Femur (tissue), 1 donor: ENCODE measurements at regions not wholly inside any gene's neighbourhood (a gene's known extent, or its start where the extent isn't known, plus 50 kb on each side); places are given as distances from the start of the nearest gene placed in this dataset.
"Not testable (repeated sequence)": the region's sequence is repeated elsewhere in the genome, so short reads cannot be mapped to it uniquely, and the experiment has no call there.

Experiments
- DNase-seq: peaks from one replicate; pipeline ENCODE4 v3.0.0-alpha.2; 2017

DNA sequence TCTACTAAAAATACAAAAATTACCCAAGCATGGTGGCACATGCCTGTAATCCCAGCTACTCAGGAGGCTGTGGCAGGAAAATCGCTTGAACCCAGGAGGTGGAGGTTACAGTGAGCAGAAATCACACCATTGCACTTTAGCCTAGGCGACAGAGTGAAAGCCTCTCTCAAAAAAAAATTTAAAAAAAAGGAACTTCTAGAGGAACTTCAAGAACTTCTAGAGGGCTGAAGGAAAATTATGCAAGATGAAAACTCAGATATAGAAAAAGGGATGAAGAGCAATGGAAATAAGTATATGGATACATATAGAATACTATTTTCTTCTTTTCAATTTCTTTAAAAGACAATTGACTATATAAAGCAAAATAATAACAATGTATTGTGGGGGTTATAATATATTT, 51.2 kb upstream of the PRR5 start:
- DNase-seq, result no peak

DNA sequence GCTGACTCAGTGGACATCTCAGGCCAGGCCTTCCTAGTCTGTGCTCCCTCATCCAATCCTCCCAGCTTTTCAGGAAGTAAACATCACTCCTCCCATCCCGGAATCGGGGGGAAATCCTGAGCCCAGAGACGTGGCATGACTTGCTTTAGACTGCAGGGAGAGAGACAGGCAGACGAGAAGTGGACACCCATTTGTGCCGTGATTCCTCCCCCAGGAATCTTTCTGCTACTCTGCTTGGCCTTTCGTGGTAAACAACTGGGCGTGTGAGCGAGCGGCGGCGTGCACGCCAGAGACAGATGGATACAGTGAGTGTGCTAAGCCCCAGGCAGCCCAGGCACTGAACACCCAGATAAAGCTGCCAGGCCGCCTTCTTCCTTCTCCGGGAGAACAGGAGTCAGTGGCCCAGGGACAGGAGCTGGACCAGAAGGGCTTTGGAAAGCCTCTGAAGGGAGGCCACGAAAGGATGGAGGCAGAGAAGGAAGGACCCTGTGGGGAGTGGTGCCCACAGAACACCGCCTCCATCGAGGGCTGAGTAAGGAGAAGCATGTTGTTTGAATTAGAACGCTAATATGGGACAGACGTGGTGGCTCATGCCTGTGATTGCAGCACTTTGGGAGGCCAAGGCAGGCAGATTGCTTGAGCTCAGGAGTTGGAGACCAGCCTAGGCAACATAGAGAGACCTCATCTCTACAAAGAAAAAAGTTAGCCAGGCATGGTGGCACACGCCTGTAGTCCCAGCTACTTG, 53.0 kb upstream of the PRR5 start:
- no peak for DNase-seq

- DNase-seq, result no peak
These were observed 53.8 kb upstream of the PRR5 start for GRCh38 chr22:44648085-44648820.

DNA sequence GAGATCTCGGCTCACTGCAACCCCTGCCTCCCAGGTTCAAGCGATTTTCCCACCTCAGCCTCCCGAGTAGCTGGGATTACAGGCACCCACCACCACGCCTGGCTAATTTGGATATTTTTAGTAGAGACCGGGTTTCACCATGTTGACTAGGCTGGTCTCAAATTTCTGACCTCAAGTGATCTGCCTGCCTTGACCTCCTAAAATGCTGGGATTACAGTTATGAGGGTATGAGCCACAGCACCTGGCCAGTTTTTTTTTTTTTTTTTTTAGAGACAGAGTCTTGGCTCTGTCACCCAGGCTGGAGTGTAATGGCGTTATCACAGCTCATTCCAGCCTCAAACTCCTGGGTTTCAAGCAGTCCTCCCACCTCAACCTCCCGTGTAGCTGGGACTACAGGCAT, 54.9 kb upstream of the PRR5 start:
- no peak for DNase-seq

- DNase-seq, result no peak
These were observed 55.3 kb upstream of the PRR5 start for GRCh38 chr22:44646668-44647067.

GRCh38 chr22:44646141-44646540, 55.9 kb upstream of the PRR5 start:
- DNase-seq, result no peak

DNA sequence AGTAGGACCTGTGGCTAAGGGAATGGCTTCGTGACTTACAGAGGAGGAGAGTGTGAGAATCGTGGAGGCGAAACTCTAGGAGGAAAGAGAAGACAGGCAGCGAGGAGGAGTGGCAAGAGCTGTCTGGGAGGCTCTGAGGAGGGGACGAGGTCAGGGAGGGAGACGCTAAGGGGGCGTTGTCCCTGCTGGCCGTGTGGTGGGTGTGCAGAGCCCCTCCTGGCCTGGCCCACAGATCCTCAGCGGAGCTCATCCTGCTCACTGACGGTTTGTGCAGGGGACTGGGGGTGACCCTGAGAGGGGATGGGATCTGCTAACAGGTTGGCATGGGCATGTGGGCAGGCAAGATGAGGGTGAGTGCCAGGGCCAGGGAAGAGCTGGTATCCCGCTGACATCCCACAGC, 56.5 kb upstream of the PRR5 start:
- DNase-seq, result no peak

DNA sequence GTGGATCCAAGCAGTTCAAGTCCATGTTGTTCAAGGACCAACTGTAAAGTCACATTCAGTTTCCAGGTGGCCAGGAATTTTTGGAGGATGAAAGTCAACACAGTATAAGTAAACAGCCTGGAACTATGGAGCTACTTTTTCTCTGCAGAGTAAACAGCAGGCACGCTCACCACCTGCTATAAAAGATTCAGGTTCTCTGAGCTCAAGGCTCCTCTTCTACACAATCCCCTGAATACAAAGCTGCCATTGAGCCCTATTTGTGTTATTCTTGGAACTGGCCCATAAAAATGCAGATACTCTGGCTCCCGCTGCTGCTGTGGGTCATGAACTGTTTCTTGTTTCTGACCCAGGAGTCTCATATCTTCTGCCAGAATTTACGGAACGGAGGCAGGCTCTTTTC, 56.9 kb upstream of the PRR5 start:
- no peak for DNase-seq

DNA sequence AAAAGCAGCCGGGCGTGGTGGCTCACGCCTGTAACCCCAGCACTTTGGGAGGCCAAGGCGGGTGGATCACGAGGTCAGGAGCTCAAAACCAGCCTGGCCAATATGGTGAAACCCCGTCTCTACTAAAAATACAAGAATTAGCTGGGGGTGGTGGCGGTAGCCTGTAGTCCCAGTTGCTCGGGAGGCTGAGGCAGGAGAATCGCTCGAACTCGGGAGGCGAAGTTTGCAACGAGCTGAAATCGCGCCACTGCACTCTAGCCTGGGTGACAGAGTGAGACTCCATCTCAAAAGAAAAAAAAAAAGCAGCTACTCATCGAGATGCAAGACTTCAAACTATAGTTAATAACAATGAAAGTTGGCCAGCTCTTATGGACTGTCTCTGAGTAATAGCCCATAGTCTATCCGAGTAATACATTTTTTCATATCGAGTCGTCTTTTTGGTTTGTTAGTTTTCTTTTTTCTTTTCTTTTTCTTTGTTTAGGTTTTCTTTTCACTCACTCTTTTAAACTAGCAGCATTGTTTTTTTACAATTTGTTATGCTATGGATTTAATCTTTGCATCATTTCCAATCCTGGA, 58.4 kb upstream of the PRR5 start:
- DNase-seq, result not testable (repeated sequence)

DNA sequence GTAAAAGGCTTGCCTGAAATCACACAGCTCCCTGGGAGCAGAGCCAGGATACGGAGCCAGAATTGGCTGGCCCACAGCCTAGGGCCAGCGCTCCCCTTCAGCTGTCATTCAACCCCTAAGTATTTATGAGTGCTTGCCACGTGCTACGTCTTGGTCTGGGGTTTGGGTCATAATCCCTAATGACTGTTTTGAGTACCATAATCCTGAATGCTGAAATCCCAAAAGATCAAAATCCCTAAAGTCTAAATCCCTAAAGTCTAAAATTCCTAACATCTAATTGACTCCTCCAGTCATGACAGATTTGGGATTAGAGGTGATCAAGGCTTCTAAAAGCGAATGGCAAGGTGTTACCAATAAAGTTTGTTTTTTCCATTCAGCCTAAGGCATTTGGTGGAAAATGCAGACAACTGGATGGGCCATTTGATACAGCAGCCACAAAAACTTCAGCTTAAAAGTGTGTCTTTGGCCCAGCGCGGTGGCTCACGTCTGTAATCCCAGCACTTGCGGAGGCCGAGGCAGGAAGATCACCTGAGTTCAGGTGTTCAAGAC, 59.8 kb upstream of the PRR5 start:
- DNase-seq, result no peak

- DNase-seq, result no peak
These were observed 61.3 kb upstream of the PRR5 start for GRCh38 chr22:44640618-44641155.

- DNase-seq, result peak; percentile 75
These were observed 62.0 kb upstream of the PRR5 start for GRCh38 chr22:44639891-44640617.

DNA sequence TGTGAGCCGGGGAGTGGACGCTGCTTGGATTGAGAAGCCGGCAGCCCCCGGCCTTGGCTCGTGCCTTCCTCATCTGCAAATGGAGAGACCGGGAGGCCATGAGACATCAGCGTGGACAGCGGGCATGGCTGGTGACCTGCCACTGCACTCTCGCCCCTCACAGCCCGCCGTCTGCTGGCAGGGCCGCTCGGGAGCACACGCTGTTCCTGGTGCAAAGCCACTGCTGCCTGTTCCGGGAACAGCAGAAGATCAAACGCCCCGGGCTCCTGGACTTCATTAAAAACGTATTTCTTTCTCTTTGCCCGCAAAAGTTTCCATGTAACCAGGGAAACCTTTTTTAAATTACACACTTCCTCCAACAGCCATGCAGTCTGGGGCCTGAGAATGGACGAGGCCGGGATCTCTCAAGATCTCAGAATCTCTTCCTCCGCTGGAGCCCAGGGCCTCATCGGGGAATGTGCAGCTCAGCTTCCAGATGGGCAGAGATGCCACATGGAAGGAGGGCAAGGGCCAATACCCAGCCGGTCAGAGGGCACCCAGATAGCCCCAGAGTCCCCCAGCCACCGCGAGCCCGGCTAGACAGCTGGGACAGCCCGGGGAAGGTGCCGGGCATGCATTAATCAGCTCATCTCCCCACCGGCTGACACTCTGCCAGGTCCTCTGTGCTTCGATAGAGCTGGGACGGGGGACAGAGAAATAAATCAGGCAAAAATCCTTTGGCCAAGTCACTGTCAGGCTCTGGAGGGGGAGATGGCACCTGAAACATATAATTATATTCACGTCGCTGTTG, 62.8 kb upstream of the PRR5 start:
- DNase-seq, result peak; percentile 87

DNA sequence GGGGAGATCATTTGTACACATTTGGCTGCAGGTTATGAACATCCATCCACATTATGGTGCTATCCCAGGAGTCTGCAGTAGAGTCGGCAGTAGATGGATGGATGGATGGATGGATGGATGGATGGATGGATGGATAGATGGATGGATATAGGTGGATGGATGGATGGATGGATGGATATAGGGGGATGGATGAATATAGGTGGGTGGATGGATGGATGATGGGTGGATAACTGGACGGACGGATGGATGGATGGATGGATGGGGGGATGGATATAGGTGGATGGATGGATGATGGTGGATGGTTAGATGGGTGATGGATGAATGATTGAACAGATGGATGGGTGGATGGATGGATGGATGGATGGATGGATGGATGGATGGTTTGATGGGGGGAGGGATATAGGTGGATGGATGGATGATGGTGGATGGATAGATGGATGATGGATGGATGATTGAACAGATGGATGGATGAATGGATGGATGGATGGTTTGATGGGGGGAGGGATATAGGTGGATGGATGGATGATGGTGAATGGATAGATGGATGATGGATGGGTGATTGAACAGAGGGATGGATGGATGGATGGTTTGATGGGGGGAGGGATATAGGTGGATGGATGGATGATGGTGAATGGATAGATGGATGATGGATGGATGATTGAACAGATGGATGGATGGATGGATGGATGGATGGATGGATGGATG, 65.3 kb upstream of the PRR5 start:
- not testable (repeated sequence) for DNase-seq

DNA sequence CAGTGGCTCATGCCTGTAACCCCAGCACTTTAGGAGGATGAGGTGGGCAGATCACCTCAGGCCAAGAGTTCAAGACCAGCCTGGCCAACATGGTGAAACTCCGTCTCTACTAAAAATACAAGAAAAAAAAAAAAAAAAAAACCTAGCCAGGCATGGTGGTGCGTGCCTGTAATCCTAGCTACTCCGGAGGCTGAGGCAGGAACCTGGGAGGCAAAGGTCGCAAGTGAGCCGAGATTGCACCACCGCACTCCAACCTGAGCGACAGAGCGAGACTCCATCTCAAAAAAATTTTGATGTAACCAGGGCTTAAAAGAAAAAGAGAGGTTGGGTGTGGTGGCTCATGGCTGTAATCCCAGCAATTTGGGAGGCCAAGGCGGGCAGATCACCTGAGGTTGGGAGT, 66.4 kb upstream of the PRR5 start:
- DNase-seq, result not testable (repeated sequence)

DNA sequence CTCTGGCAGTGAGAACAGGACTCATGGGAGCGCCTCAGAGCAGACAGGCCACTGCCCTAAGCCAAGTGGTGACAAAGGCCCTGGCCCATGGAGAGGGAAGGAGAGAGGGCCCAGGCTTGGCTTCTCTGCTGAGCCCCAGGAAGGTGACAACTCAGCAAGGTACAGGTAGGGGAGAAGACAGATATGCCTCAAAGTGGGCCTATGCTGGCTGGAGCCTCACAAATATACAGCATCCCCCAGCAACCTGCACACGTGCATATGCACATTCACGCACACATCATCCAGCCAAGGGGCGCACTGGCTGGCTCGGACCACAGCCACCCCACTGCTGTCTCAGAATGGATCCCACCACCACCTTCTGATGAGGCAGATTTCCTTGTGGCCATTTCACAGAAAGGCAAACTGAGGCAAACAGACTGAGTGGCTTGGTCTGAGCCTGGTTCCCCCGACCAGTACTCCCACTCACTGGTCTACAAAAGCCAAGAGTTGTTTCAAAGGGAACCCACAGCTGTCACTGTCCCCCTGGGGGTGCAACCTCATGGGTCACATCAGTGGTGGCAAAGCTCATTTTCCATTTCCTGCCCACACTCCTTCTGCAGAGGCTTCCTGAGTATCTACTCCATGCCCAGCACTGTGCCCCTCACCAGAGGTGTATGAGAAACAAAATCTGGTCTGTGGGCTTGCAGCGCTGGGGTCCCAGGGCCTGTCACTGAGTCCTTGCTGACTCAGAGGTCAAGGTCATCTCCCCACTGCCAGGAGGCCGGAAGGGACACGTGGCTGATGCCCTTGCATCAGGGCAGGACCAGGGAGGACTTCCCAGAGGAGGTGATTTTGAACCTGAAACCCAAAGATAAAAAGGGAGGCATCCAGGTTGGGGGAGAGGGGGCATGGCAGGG, 67.3 kb upstream of the PRR5 start:
- no peak for DNase-seq

- no peak for DNase-seq
These were observed 68.4 kb upstream of the PRR5 start for GRCh38 chr22:44633647-44634046.

- no peak for DNase-seq
These were observed 69.2 kb upstream of the PRR5 start for GRCh38 chr22:44632541-44633396.

DNA sequence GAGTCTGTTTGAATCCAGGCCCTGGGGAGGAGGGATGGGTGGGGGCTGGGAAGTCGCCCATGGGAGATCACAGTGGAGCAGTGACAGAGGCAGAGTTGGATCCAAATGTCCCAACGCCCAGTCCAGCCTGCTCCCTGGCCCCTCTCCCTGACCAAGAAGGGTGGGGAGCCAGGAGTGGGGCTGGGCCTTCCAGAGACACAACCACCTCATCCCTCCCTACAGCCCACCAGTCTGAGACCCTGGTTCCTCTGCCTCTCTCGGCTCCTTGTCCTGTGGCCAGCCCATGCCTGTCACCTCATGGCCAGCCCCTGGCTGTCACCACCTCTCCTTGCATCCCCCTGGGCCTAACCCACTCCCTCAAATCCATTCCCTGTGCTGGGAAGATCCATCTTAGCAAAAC, 71.2 kb upstream of the PRR5 start:
- DNase-seq, result no peak
